ENCODE measurements at regions not wholly inside any gene's neighbourhood (a gene's known extent, or its start where the extent isn't known, plus 50 kb on each side); places are given as distances from the start of the nearest gene placed in this dataset.

DNA sequence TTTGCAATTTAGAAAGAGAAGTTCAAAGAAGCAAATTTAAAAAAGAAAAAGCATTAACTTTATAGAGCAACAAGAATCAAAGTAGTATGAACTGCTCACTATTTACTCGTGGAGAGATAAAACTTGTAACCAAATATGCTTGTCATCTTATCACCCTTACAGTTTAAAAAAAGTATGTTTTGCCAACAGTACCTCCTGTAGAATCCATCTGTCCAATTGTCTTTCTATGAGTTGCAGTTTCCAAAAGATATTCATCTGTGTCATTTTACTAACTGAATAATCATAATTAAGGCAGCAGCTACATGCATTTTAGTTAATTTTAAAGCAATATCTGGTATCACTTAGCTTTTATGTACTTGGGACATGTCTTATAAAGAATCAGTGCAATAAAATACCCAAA lies 1112.3 kb downstream of the DSC3 start:
- CTCF ChIA-PET, result no interaction called here
- TF ChIP-seq, protein P1, sequence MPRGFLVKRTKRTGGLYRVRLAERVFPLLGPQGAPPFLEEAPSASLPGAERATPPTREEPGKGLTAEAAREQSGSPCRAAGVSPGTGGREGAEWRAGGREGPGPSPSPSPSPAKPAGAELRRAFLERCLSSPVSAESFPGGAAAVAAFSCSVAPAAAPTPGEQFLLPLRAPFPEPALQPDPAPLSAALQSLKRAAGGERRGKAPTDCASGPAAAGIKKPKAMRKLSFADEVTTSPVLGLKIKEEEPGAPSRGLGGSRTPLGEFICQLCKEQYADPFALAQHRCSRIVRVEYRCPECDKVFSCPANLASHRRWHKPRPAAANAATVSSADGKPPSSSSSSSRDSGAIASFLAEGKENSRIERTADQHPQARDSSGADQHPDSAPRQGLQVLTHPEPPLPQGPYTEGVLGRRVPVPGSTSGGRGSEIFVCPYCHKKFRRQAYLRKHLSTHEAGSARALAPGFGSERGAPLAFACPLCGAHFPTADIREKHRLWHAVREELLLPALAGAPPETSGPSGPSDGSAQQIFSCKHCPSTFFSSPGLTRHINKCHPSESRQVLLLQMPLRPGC (tag by site-specific recombination; IDR thresholded peaks at IDR 0.05), result no peak
- TF ChIP-seq ZNF157 (tag by site-specific recombination; IDR thresholded peaks at IDR 0.05) (no peak), KLF8 (tag by site-specific recombination; IDR thresholded peaks at IDR 0.05) (no peak), ZNF2 (tag by site-specific recombination; IDR thresholded peaks at IDR 0.05) (no peak), ZNF132 (tag by site-specific recombination; IDR thresholded peaks at IDR 0.05; ENCODE audit: borderline replicate concordance) (no peak), TRIM28 (IDR thresholded peaks at IDR 0.05; ENCODE audit: borderline replicate concordance, low read length) (no peak), PRDM1 (tag by site-specific recombination; IDR thresholded peaks at IDR 0.05) (no peak)
- TF ChIP-seq, protein P2, sequence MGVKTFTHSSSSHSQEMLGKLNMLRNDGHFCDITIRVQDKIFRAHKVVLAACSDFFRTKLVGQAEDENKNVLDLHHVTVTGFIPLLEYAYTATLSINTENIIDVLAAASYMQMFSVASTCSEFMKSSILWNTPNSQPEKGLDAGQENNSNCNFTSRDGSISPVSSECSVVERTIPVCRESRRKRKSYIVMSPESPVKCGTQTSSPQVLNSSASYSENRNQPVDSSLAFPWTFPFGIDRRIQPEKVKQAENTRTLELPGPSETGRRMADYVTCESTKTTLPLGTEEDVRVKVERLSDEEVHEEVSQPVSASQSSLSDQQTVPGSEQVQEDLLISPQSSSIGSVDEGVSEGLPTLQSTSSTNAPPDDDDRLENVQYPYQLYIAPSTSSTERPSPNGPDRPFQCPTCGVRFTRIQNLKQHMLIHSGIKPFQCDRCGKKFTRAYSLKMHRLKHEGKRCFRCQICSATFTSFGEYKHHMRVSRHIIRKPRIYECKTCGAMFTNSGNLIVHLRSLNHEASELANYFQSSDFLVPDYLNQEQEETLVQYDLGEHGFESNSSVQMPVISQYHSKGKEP (tag by site-specific recombination; IDR thresholded peaks at IDR 0.05), result no peak
- TF ChIP-seq, protein P3, sequence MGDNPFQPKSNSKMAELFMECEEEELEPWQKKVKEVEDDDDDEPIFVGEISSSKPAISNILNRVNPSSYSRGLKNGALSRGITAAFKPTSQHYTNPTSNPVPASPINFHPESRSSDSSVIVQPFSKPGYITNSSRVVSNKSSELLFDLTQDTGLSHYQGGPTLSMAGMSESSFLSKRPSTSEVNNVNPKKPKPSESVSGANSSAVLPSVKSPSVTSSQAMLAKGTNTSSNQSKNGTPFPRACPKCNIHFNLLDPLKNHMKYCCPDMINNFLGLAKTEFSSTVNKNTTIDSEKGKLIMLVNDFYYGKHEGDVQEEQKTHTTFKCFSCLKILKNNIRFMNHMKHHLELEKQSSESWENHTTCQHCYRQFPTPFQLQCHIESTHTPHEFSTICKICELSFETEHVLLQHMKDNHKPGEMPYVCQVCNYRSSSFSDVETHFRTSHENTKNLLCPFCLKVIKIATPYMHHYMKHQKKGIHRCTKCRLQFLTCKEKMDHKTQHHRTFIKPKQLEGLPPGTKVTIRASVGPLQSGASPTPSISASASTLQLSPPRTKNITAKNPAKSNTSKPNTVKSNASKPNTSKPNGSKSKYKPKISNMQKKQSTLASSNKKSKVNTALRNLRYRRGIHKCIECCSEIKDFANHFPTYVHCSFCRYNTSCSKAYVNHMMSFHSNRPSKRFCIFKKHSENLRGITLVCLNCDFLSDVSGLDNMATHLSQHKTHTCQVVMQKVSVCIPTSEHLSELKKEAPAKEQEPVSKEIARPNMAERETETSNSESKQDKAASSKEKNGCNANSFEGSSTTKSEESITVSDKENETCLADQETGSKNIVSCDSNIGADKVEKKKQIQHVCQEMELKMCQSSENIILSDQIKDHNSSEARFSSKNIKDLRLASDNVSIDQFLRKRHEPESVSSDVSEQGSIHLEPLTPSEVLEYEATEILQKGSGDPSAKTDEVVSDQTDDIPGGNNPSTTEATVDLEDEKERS (tag by site-specific recombination; IDR thresholded peaks at IDR 0.05), result no peak
- no peaks in the 10 kb centered on the region for H3K9me3 ChIP-seq (ENCODE audit: control insufficient read depth, insufficient read depth, low read depth, low read length)
- H3K27ac ChIP-seq (ENCODE audit: extremely low read depth, low read depth, low read length), result no peak overlapping the region
- no peaks in the 10 kb centered on the region for H3K4me1 ChIP-seq (ENCODE audit: control insufficient read depth, insufficient read depth, low read length)
- H3K36me3 ChIP-seq (ENCODE audit: control insufficient read depth in 2 of 2, insufficient read depth in 1 of 2, low read length in 2 of 2), result no peaks in the 10 kb centered on the region
- no peak overlapping the region for H3K4me3 ChIP-seq (ENCODE audit: low read depth, low read length)
- POLR2A ChIA-PET, result no interaction called here

DNA sequence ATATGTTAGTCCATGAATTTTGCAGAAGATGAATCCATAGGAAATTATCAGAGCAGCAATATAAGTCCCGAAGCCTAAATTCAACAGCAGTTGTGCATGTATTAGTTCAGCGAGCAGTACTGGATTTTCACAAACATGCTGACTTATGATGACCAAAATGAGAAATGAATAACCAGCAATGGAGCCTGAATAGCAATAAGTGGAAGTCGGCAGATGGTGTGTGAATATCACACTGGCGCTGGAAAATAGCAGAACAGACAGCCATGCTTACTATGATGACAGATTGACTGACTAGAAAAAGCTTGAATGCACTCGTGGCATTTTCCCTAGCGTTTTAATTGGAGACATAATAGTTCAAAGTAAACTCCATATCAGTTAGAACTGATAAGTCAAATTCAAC lies 1114.5 kb downstream of the DSC3 start:
- no peaks in the 10 kb centered on the region for H3K9me3 ChIP-seq (ENCODE audit: control insufficient read depth, insufficient read depth, low read depth, low read length)
- H3K4me1 ChIP-seq (ENCODE audit: control insufficient read depth, insufficient read depth, low read length), result no peaks in the 10 kb centered on the region
- CTCF ChIA-PET, result no interaction called here
- H3K36me3 ChIP-seq (ENCODE audit: control insufficient read depth in 2 of 2, insufficient read depth in 1 of 2, low read length in 2 of 2), result no peaks in the 10 kb centered on the region
- H3K27ac ChIP-seq (ENCODE audit: extremely low read depth, low read depth, low read length), result no peak overlapping the region
- POLR2A ChIA-PET, result no interaction called here
- no peak overlapping the region for H3K4me3 ChIP-seq (ENCODE audit: low read depth, low read length)
- TF ChIP-seq, protein P4, sequence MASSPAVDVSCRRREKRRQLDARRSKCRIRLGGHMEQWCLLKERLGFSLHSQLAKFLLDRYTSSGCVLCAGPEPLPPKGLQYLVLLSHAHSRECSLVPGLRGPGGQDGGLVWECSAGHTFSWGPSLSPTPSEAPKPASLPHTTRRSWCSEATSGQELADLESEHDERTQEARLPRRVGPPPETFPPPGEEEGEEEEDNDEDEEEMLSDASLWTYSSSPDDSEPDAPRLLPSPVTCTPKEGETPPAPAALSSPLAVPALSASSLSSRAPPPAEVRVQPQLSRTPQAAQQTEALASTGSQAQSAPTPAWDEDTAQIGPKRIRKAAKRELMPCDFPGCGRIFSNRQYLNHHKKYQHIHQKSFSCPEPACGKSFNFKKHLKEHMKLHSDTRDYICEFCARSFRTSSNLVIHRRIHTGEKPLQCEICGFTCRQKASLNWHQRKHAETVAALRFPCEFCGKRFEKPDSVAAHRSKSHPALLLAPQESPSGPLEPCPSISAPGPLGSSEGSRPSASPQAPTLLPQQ (tag by site-specific recombination; IDR thresholded peaks at IDR 0.05), result no peak
- TF ChIP-seq ZNF202 (tag by site-specific recombination; IDR thresholded peaks at IDR 0.05; ENCODE audit: borderline replicate concordance) (no peak), ZNF223 (tag by site-specific recombination; IDR thresholded peaks at IDR 0.05) (no peak), ZNF354C (tag by site-specific recombination; IDR thresholded peaks at IDR 0.05; ENCODE audit: borderline replicate concordance, low read depth) (no peak), ZNF747 (tag by site-specific recombination; IDR thresholded peaks at IDR 0.05) (no peak), ZNF292 (tag by site-specific recombination; IDR thresholded peaks at IDR 0.05; ENCODE audit: borderline replicate concordance, low read depth) (no peak), ZSCAN23 (tag by site-specific recombination; IDR thresholded peaks at IDR 0.05) (no peak), ZBTB1 (tag by site-specific recombination; IDR thresholded peaks at IDR 0.05) (no peak), ZNF23 (tag by site-specific recombination; IDR thresholded peaks at IDR 0.05; ENCODE audit: borderline replicate concordance) (no peak)
- TF ChIP-seq, protein P5, sequence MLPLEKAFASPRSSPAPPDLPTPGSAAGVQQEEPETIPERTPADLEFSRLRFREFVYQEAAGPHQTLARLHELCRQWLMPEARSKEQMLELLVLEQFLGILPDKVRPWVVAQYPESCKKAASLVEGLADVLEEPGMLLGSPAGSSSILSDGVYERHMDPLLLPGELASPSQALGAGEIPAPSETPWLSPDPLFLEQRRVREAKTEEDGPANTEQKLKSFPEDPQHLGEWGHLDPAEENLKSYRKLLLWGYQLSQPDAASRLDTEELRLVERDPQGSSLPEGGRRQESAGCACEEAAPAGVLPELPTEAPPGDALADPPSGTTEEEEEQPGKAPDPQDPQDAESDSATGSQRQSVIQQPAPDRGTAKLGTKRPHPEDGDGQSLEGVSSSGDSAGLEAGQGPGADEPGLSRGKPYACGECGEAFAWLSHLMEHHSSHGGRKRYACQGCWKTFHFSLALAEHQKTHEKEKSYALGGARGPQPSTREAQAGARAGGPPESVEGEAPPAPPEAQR (tag by site-specific recombination; IDR thresholded peaks at IDR 0.05), result no peak
- TF ChIP-seq, protein P6, sequence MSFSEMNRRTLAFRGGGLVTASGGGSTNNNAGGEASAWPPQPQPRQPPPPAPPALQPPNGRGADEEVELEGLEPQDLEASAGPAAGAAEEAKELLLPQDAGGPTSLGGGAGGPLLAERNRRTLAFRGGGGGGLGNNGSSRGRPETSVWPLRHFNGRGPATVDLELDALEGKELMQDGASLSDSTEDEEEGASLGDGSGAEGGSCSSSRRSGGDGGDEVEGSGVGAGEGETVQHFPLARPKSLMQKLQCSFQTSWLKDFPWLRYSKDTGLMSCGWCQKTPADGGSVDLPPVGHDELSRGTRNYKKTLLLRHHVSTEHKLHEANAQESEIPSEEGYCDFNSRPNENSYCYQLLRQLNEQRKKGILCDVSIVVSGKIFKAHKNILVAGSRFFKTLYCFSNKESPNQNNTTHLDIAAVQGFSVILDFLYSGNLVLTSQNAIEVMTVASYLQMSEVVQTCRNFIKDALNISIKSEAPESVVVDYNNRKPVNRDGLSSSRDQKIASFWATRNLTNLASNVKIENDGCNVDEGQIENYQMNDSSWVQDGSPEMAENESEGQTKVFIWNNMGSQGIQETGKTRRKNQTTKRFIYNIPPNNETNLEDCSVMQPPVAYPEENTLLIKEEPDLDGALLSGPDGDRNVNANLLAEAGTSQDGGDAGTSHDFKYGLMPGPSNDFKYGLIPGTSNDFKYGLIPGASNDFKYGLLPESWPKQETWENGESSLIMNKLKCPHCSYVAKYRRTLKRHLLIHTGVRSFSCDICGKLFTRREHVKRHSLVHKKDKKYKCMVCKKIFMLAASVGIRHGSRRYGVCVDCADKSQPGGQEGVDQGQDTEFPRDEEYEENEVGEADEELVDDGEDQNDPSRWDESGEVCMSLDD (tag by site-specific recombination; IDR thresholded peaks at IDR 0.05), result no peak
- TF ChIP-seq, protein P7, sequence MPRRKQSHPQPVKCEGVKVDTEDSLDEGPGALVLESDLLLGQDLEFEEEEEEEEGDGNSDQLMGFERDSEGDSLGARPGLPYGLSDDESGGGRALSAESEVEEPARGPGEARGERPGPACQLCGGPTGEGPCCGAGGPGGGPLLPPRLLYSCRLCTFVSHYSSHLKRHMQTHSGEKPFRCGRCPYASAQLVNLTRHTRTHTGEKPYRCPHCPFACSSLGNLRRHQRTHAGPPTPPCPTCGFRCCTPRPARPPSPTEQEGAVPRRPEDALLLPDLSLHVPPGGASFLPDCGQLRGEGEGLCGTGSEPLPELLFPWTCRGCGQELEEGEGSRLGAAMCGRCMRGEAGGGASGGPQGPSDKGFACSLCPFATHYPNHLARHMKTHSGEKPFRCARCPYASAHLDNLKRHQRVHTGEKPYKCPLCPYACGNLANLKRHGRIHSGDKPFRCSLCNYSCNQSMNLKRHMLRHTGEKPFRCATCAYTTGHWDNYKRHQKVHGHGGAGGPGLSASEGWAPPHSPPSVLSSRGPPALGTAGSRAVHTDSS (tag by site-specific recombination; IDR thresholded peaks at IDR 0.05), result no peak
